Thoracic aorta (tissue), 2 donors: ENCODE measurements at regions not wholly inside any gene's neighbourhood (a gene's known extent, or its start where the extent isn't known, plus 50 kb on each side); places are given as distances from the start of the nearest gene placed in this dataset.

Experiments
- ATAC-seq: fragments of 150-250 bp; one replicate; pipeline ENCODE4 v1.8.0; 2017; ENCODE audit warnings: low read depth; ENCODE audit not compliant: insufficient number of reproducible peaks, low FRiP score
- DNase-seq: peaks from one replicate; pipeline ENCODE4 v3.0.0-alpha.2; 2020; ENCODE audit warnings: low spot score
- H3K27ac ChIP-seq, 2 donors: fragments of 200-600 bp; sonication (generic); 1 replicate in 1 of 2; 2 replicates in 1 of 2; pipeline ENCODE4 v1.5.1; 2016; ENCODE audit warnings: mild to moderate bottlenecking in 2 of 2, moderate library complexity in 2 of 2
- H3K27me3 ChIP-seq: fragments of 200-600 bp; sonication (generic); replicated peaks from 2 replicates; pipeline ENCODE4 v1.6.0; 2016; ENCODE audit warnings: mild to moderate bottlenecking; ENCODE audit not compliant: insufficient read depth
- H3K36me3 ChIP-seq: fragments of 200-600 bp; sonication (generic); one replicate; pipeline ENCODE4 v1.5.1; 2016
- H3K4me1 ChIP-seq, 2 donors: fragments of 200-600 bp; sonication (generic); 1 replicate in 1 of 2; 2 replicates in 1 of 2; pipeline versions ENCODE4 v1.5.1 to v1.6.0; 2016; ENCODE audit warnings: low read depth in 2 of 2, mild to moderate bottlenecking in 1 of 2; ENCODE audit not compliant: control insufficient read depth in 1 of 2
- H3K4me3 ChIP-seq: fragments of 200-600 bp; sonication (generic); 2 replicates; pipeline ENCODE4 v1.5.1; 2016; ENCODE audit warnings: mild to moderate bottlenecking
- H3K9me3 ChIP-seq: fragments of 200-600 bp; sonication (generic); 2 replicates; pipeline ENCODE4 v1.5.1; 2016
- CTCF ChIP-seq: fragments of 200-600 bp; sonication (generic); IDR thresholded peaks from one replicate; pipeline ENCODE4 v1.5.1; 2019; ENCODE audit warnings: antibody characterized with exemption

DNA sequence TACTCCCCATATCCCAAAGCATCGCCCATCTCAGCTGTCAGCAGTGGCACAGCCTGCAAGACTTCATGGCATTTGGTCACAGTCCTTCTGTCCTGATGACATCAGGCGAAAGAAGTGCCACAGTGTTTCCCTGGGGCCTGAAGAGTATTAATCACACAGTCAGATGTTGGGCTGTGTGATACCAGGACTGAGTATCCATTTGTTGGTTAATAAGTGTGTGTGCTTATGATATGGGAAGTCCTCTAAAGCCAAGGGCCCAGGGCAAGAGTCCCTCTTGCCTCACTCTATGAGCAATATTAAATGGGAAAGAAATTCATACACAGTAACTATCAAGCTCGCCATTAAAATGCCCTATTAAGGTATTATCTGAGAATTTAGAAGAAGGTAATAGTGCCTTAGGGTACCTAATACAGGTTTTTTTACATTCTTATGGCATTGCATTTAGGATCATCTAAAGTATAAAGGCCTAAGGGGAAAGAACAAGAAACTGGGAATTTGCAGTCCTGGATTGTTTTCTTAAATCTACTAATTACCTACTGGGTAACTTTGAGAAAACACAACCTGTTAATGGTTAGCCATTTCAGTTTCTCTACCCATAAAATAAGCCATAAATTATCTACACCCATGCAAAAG lies 204.1 kb upstream of the PREP start:
- Histone ChIP-seq H3K27ac (no peak overlapping the region), H3K9me3 (no peaks in the 10 kb centered on the region), H3K27me3 (no peaks in the 10 kb centered on the region), H3K36me3 (no peaks in the 10 kb centered on the region), H3K4me1 (peaks cover 6 to 22% of the 10 kb centered on the region in 2 donors), H3K4me3 (no peak overlapping the region)
- DNase-seq (no peak), ATAC-seq (no peak)
- no peak for TF ChIP-seq CTCF

DNA sequence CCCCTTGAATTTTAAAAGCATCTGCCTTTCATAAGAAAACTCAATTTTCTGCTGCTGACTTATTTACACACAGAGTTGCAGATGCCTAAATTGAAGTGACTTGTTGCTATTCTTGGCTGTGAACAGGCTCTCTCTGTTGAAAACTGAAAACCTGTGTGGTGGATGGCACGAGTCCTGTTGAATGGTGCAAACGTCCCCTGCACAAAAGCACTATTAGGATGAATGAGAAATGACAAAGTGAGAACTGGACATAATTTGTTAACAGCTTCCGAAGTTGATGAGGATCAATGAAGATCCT lies 201.7 kb upstream of the PREP start:
- no peak for DNase-seq
- Histone ChIP-seq H3K4me1 (peaks cover 27 to 46% of the 10 kb centered on the region in 2 donors), H3K27ac (peak overlapping the region in 1 of 2 donors; percentile 35), H3K9me3 (no peaks in the 10 kb centered on the region), H3K4me3 (no peak overlapping the region), H3K36me3 (no peaks in the 10 kb centered on the region), H3K27me3 (no peaks in the 10 kb centered on the region)
- TF ChIP-seq CTCF: no peak
- ATAC-seq: no peak

GRCh38 chr6:105603788-105604586 lies 201.1 kb upstream of the PREP start:
- TF ChIP-seq CTCF: no peak
- ATAC-seq: no peak
- H3K27me3 ChIP-seq: no peaks in the 10 kb centered on the region
- H3K4me3 ChIP-seq: peak overlapping the region; percentile 0
- peaks cover 31 to 49% of the 10 kb centered on the region in 2 donors for H3K4me1 ChIP-seq
- no peaks in the 10 kb centered on the region for H3K36me3 ChIP-seq
- DNase-seq: no peak
- H3K9me3 ChIP-seq: no peaks in the 10 kb centered on the region
- peak overlapping the region in 1 of 2 donors; percentile 35 for H3K27ac ChIP-seq

- ATAC-seq (peak; percentile 95), DNase-seq (peak; percentile 84)
- Histone ChIP-seq H3K4me3 (peak overlapping the region; percentile 60), H3K36me3 (no peaks in the 10 kb centered on the region), H3K27me3 (no peaks in the 10 kb centered on the region), H3K4me1 (peaks cover 31 to 49% of the 10 kb centered on the region in 2 donors), H3K9me3 (no peaks in the 10 kb centered on the region), H3K27ac (peak overlapping the region; percentile 6 to 80)
- no peak for TF ChIP-seq CTCF
Observed at GRCh38 chr6:105601541-105602236, 198.8 kb upstream of the PREP start.
